ENCODE measurements at regions not wholly inside any gene's neighbourhood (a gene's known extent, or its start where the extent isn't known, plus 50 kb on each side); places are given as distances from the start of the nearest gene placed in this dataset.
A peak's percentile ranks its signal among the peaks of the same experiment; 100 is the strongest.

GRCh38 chr9:88782931-88783710 is 208.1 kb upstream of the S1PR3 start:
- no peaks in the 10 kb centered on the region for H3K9me3 ChIP-seq
- 76 to 81% (median 77%) methylated on average over 10 of the region's 10 CpGs for WGBS, 5 donors
- H3K36me3 ChIP-seq = no peaks in the 10 kb centered on the region
- H3K4me3 ChIP-seq = no peak overlapping the region
- peaks cover 0 to 49% (median 20%) of the 10 kb centered on the region in 6 donors for H3K4me1 ChIP-seq
- H3K27me3 ChIP-seq (replicated peaks in 1 of 7) = peaks cover 0 to 9% (median 0%) of the 10 kb centered on the region in 7 donors
- DNase-seq = no peak
- no peak for TF ChIP-seq POLR2AphosphoS5 (IDR thresholded peaks at IDR 0.05)
- TF ChIP-seq CTCF (IDR thresholded peaks at IDR 0.05 in 8 of 11, conservative IDR thresholded peaks at IDR 0.05 in 3 of 11) = no peak
- TF ChIP-seq POLR2A (IDR thresholded peaks at IDR 0.05) = no peak
- H3K27ac ChIP-seq = peak overlapping the region in 3 of 8 donors; percentile 29 to 66 (median 47)
- intact Hi-C loops (cut with DNase I; ENCODE audit: low total_unique reads) = no loop called here

GRCh38 chr9:88783711-88784083 is 207.6 kb upstream of the S1PR3 start:
- no peak for DNase-seq
- intact Hi-C loops (cut with DNase I; ENCODE audit: low total_unique reads) = no loop called here
- H3K27ac ChIP-seq = no peak overlapping the region
- H3K36me3 ChIP-seq = no peaks in the 10 kb centered on the region
- H3K9me3 ChIP-seq = no peaks in the 10 kb centered on the region
- TF ChIP-seq CTCF (IDR thresholded peaks at IDR 0.05 in 8 of 11, conservative IDR thresholded peaks at IDR 0.05 in 3 of 11) (no peak), POLR2AphosphoS5 (IDR thresholded peaks at IDR 0.05) (peak in 1 of 3 donors; percentile 20), POLR2A (IDR thresholded peaks at IDR 0.05) (no peak)
- H3K4me1 ChIP-seq = peaks cover 0 to 43% (median 16%) of the 10 kb centered on the region in 6 donors
- peaks cover 0 to 15% (median 0%) of the 10 kb centered on the region in 7 donors for H3K27me3 ChIP-seq (replicated peaks in 1 of 7)
- 25 to 40% (median 28%) methylated on average over 4 of the region's 4 CpGs for WGBS, 5 donors
- no peak overlapping the region for H3K4me3 ChIP-seq

- DNase-seq = no peak
- no peaks in the 10 kb centered on the region for H3K9me3 ChIP-seq
- H3K4me1 ChIP-seq = peaks cover 0 to 43% (median 16%) of the 10 kb centered on the region in 6 donors
- no peak overlapping the region for H3K27ac ChIP-seq
- H3K4me3 ChIP-seq = no peak overlapping the region
- no peaks in the 10 kb centered on the region for H3K36me3 ChIP-seq
- 78 to 94% (median 87%) methylated on average over 3 of the region's 3 CpGs for WGBS, 5 donors
- intact Hi-C loops (cut with DNase I; ENCODE audit: low total_unique reads) = no loop called here
- H3K27me3 ChIP-seq (replicated peaks in 1 of 7) = peaks cover 0 to 18% (median 0%) of the 10 kb centered on the region in 7 donors
- no peak for TF ChIP-seq POLR2A (IDR thresholded peaks at IDR 0.05)
These were observed 206.3 kb upstream of the S1PR3 start for GRCh38 chr9:88784960-88785359.

GRCh38 chr9:88786291-88787079 is 204.8 kb upstream of the S1PR3 start:
- WGBS, 5 donors = 69 to 76% (median 71%) methylated on average over 12 of the region's 12 CpGs
- Histone ChIP-seq H3K9me3 (no peaks in the 10 kb centered on the region), H3K4me1 (peaks cover 0 to 36% (median 13%) of the 10 kb centered on the region in 6 donors), H3K27ac (peak overlapping the region in 6 of 8 donors; percentile 35 to 52 (median 41)), H3K27me3 (replicated peaks in 1 of 7) (peaks cover 0 to 18% (median 0%) of the 10 kb centered on the region in 7 donors), H3K36me3 (no peaks in the 10 kb centered on the region), H3K4me3 (no peak overlapping the region)
- TF ChIP-seq POLR2A (IDR thresholded peaks at IDR 0.05) (no peak), POLR2AphosphoS5 (IDR thresholded peaks at IDR 0.05) (peak in 1 of 3 donors; percentile 82)
- intact Hi-C loops (cut with DNase I; ENCODE audit: low total_unique reads) = no loop called here
- DNase-seq = no peak

GRCh38 chr9:88789785-88790184 is 201.5 kb upstream of the S1PR3 start:
- no peaks in the 10 kb centered on the region for H3K9me3 ChIP-seq
- peaks cover 0 to 22% (median 0%) of the 10 kb centered on the region in 7 donors for H3K27me3 ChIP-seq (replicated peaks in 1 of 7)
- no peak for DNase-seq
- no peaks in the 10 kb centered on the region for H3K36me3 ChIP-seq
- H3K27ac ChIP-seq = no peak overlapping the region
- 84 to 99% (median 91%) methylated on average over 3 of the region's 3 CpGs for WGBS, 5 donors
- no peak overlapping the region for H3K4me3 ChIP-seq
- TF ChIP-seq POLR2AphosphoS5 (IDR thresholded peaks at IDR 0.05) (no peak), POLR2A (IDR thresholded peaks at IDR 0.05) (no peak), CTCF (IDR thresholded peaks at IDR 0.05 in 8 of 11, conservative IDR thresholded peaks at IDR 0.05 in 3 of 11) (no peak)
- intact Hi-C loops (cut with DNase I; ENCODE audit: low total_unique reads) = no loop called here
- peaks cover 0 to 20% (median 10%) of the 10 kb centered on the region in 6 donors for H3K4me1 ChIP-seq

All from spleen (tissue), 11 donors.